DOHH2 (cell line): ENCODE measurements at regions not wholly inside any gene's neighbourhood (a gene's known extent, or its start where the extent isn't known, plus 50 kb on each side); places are given as distances from the start of the nearest gene placed in this dataset.

Source experiments
- CTCF ChIP-seq: fragments of 200-600 bp; sonication (generic); IDR thresholded peaks from one replicate; pipeline ENCODE4 v1.5.1; 2014; ENCODE audit warnings: antibody characterized with exemption, mild to moderate bottlenecking, low read depth, low read length; ENCODE audit not compliant: poor library complexity, severe bottlenecking
- EZH2phosphoT487 ChIP-seq: fragments of 200-600 bp; sonication (generic); IDR thresholded peaks from 2 replicates; pipeline ENCODE4 v1.6.1; 2017; ENCODE audit warnings: borderline replicate concordance, mild to moderate bottlenecking, antibody characterized with exemption, low read length, moderate library complexity, mixed read lengths

GRCh38 chr10:118871244-118871865, 116.6 kb upstream of the CACUL1 start:
- TF ChIP-seq CTCF (no peak), EZH2phosphoT487 (no peak)
